Activated CD8-positive, alpha-beta T cell treated with anti-CD3 and anti-CD28 coated beads for 36 hours (primary cell): ENCODE measurements at regions not wholly inside any gene's neighbourhood (a gene's known extent, or its start where the extent isn't known, plus 50 kb on each side); places are given as distances from the start of the nearest gene placed in this dataset.

Source experiments
- ATAC-seq: fragments of 200-7000 bp; cut with Tn5 transposase; one replicate; pipeline ENCODE4 v1.10.0; 2021; ENCODE audit warnings: mild to moderate bottlenecking, moderate library complexity
- CTCF ChIA-PET: fragments of 350-600 bp; sonication (Branson Sonifier 250); formaldehyde crosslinking; loops from one replicate; lab custom pipeline; 2021; ENCODE audit warnings: antibody characterized with exemption; lab: Charles Lee
- POLR2A ChIA-PET: fragments of 350-600 bp; sonication (Branson Sonifier 250); formaldehyde crosslinking; loops from one replicate; lab custom pipeline; 2021; ENCODE audit warnings: antibody characterized with exemption; lab: Charles Lee
- DNase-seq: peaks from one replicate; pipeline ENCODE4 v3.0.0-alpha.2; 2020
- H3K27ac Mint-ChIP-seq: one replicate; pipeline ENCODE4 v1.8.0; 2021; ENCODE audit warnings: mild to moderate bottlenecking, mixed read lengths
- H3K27me3 Mint-ChIP-seq: one replicate; pipeline ENCODE4 v1.8.0; 2021; ENCODE audit warnings: mixed read lengths
- H3K36me3 Mint-ChIP-seq: one replicate; pipeline ENCODE4 v1.8.0; 2021; ENCODE audit warnings: low read depth, mixed read lengths
- H3K4me1 Mint-ChIP-seq: one replicate; pipeline ENCODE4 v1.8.0; 2021; ENCODE audit warnings: low read depth, mixed read lengths
- H3K4me3 Mint-ChIP-seq: one replicate; pipeline ENCODE4 v1.8.0; 2021; ENCODE audit warnings: mild to moderate bottlenecking, moderate library complexity, mixed read lengths
- H3K9me3 Mint-ChIP-seq: one replicate; pipeline ENCODE4 v1.8.0; 2021; ENCODE audit warnings: mixed read lengths
- CTCF ChIP-seq: fragments of 200-600 bp; IDR thresholded peaks from one replicate; pipeline ENCODE4 v1.8.0; 2022; ENCODE audit warnings: antibody characterized with exemption, mild to moderate bottlenecking
- intact Hi-C: fragments of 100-400 bp; cut with micrococcal nuclease; formaldehyde crosslinking; loops from one replicate; pipeline ENCODE4 v1.10.0; 2022

DNA sequence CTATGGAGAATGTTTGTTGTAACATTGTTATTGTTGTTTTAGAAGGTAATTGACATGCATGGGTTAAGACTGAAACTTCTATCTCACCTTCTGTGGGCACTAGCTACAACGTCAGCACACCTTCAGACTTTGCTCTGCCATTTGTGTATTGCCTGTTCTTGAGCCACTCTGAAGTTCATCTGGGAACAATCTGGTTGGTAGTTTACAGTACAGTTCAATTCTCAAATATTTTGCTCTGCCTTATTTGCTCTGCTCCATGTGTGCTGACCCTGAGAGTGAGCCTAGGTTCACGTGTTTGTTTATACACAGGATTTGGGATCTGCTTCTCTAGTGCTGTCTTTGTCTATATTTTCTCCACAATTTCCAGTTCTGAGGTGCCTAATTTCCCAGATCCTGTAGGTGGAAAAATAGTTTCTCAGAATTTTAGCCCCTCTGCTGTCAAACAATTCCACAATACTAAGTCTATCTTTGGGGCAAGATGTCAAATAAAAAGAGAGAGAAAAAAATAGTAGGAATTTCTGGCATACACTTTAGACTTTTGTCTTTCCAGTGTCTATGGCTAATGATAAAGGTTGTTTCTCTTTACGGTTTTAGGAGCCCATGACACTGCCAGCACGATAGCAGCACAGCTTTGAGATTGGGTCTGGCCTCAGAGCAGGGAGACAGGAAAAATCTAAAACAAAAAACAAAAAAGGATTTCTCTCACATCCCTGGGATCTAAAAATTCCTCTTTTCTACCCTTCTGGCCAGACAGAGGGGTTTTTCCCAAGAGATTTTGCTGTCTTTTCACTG, 721.4 kb downstream of the VGLL3 start:
- no peak overlapping the region for H3K27ac Mint-ChIP-seq
- no peaks in the 10 kb centered on the region for H3K27me3 Mint-ChIP-seq
- H3K9me3 Mint-ChIP-seq, result peaks cover 7% of the 10 kb centered on the region
- TF ChIP-seq CTCF, result no peak
- no peak overlapping the region for H3K4me3 Mint-ChIP-seq
- H3K36me3 Mint-ChIP-seq, result no peaks in the 10 kb centered on the region
- no peak for ATAC-seq
- no peak for DNase-seq
- intact Hi-C loops, result no loop called here
- CTCF ChIA-PET, result no interaction called here
- POLR2A ChIA-PET, result no interaction called here
- no peaks in the 10 kb centered on the region for H3K4me1 Mint-ChIP-seq

GRCh38 chr3:86257955-86258641, 732.9 kb downstream of the VGLL3 start:
- DNase-seq (no peak), ATAC-seq (no peak)
- Mint-ChIP-seq H3K4me1 (no peaks in the 10 kb centered on the region), H3K36me3 (no peaks in the 10 kb centered on the region), H3K9me3 (no peaks in the 10 kb centered on the region), H3K27ac (no peak overlapping the region), H3K4me3 (no peak overlapping the region), H3K27me3 (no peaks in the 10 kb centered on the region)
- POLR2A ChIA-PET, result no interaction called here
- CTCF ChIA-PET, result no interaction called here
- intact Hi-C loops, result no loop called here
- no peak for TF ChIP-seq CTCF

GRCh38 chr3:86254480-86254879, 736.5 kb downstream of the VGLL3 start:
- Mint-ChIP-seq H3K27ac (no peak overlapping the region), H3K4me3 (no peak overlapping the region), H3K9me3 (peaks cover 4% of the 10 kb centered on the region), H3K27me3 (no peaks in the 10 kb centered on the region), H3K36me3 (no peaks in the 10 kb centered on the region), H3K4me1 (no peaks in the 10 kb centered on the region)
- ATAC-seq, result no peak
- DNase-seq, result no peak
- intact Hi-C loops, result no loop called here
- TF ChIP-seq CTCF, result no peak
- POLR2A ChIA-PET, result no interaction called here
- CTCF ChIA-PET, result no interaction called here

DNA sequence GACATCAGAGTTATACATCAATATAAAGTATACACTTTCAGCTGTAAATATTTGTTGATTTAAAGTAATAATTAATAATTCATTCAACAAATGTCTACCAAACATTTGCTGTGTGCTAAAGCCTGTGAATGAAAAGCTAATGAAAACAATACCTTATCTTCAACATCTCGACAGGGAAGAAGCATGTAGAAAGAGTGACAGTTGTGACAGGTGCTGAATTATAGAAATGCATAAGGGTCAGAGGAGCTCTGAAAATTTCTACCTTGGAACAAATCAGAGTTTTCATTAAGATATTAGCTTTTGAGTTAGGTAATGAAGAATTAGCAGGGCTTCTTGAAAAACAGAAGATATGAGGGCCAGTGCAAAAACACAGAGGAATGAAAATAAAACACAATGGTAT, 739.2 kb downstream of the VGLL3 start:
- Mint-ChIP-seq H3K27me3 (no peaks in the 10 kb centered on the region), H3K9me3 (peaks cover 7% of the 10 kb centered on the region), H3K36me3 (no peaks in the 10 kb centered on the region), H3K4me3 (no peak overlapping the region), H3K27ac (no peak overlapping the region), H3K4me1 (no peaks in the 10 kb centered on the region)
- DNase-seq (no peak), ATAC-seq (no peak)
- intact Hi-C loops, result no loop called here
- no peak for TF ChIP-seq CTCF
- ChIA-PET POLR2A (no interaction called here), CTCF (no interaction called here)

DNA sequence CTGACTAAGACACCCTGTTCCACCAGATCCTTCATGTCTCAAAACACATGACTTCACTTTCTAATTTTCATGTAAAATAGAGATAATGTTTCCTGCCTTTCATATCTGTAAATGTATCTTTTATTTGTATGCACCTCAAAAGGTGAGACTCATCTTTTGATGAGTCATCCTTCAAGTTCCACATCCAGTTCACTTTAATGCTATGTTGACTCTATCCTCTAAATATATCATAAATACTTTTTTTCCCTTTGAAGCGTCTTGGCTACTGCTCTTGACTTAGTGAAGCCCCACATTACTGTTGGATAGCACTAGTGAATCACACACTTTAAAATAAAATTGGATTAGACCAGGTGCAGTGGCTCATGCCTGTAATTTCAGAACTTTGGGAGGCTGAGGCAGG, 741.1 kb downstream of the VGLL3 start:
- intact Hi-C loops, result no loop called here
- no peak overlapping the region for H3K4me3 Mint-ChIP-seq
- ATAC-seq, result no peak
- POLR2A ChIA-PET, result no interaction called here
- no peak for TF ChIP-seq CTCF
- H3K27me3 Mint-ChIP-seq, result no peaks in the 10 kb centered on the region
- CTCF ChIA-PET, result no interaction called here
- H3K9me3 Mint-ChIP-seq, result peaks cover 7% of the 10 kb centered on the region
- no peaks in the 10 kb centered on the region for H3K36me3 Mint-ChIP-seq
- H3K4me1 Mint-ChIP-seq, result no peaks in the 10 kb centered on the region
- H3K27ac Mint-ChIP-seq, result no peak overlapping the region
- DNase-seq, result no peak
